Lower leg skin (tissue), 4 donors: ENCODE measurements at regions not wholly inside any gene's neighbourhood (a gene's known extent, or its start where the extent isn't known, plus 50 kb on each side); places are given as distances from the start of the nearest gene placed in this dataset.

Source experiments
- DNase-seq, 2 donors: peaks; one replicate each; pipeline ENCODE4 v3.0.0-alpha.2; 2019; ENCODE audit warnings: low spot score in 2 of 2
- H3K4me3 ChIP-seq: fragments of 200-600 bp; sonication (generic); 2 replicates; pipeline ENCODE4 v1.5.1; 2017; ENCODE audit warnings: mild to moderate bottlenecking, low read depth; ENCODE audit not compliant: poor library complexity, severe bottlenecking
- POLR2A ChIP-seq, 2 donors: fragments of 450-650 bp; IDR thresholded peaks; one replicate each; pipeline ENCODE4 v1.6.1; 2016 to 2017; ENCODE audit warnings: antibody characterized with exemption in 2 of 2, mild to moderate bottlenecking in 1 of 2, moderate library complexity in 1 of 2
- WGBS, 2 donors: methylation state at CpG; one replicate each; pipeline ENCODE4 v1.1.5; 2018; 5-methylcytosine and 5-hydroxymethylcytosine counted together
- intact Hi-C: fragments of 100-400 bp; cut with DNase I; formaldehyde crosslinking; loops from one replicate; pipeline ENCODE4 v1.15.0; 2023; ENCODE audit warnings: low total_unique reads
- TF ChIP-seq, protein P1 (sequence below), 3 donors: fragments of 450-650 bp; IDR thresholded peaks; one replicate each; pipeline ENCODE4 v1.5.1; 2016; ENCODE audit warnings: antibody characterized with exemption in 3 of 3, mild to moderate bottlenecking in 3 of 3, moderate library complexity in 2 of 3

DNA sequence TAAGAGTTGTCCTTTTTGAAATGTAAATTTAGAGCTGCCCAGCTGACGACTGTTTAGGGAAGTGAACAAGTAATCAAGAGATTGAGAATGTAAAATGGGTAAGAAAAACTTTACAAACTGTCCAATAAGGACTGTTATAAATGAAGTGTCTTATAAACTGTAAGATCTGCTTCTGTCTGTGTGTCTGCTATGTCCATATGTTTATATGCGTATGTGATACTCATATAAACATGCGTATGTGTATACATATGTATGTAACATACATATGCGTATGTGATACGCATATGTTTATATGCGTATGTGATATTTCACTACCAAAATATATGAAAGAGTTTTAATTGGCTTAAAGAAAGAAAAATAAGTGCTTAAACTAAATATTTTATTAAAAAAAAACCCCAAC is 416.0 kb upstream of the GALNTL6 start:
- intact Hi-C loops, result no loop called here
- 92 to 94% methylated on average over 6 of the region's 6 CpGs for WGBS, 2 donors
- H3K4me3 ChIP-seq, result no peak overlapping the region
- no peak for DNase-seq
- TF ChIP-seq, protein P1, sequence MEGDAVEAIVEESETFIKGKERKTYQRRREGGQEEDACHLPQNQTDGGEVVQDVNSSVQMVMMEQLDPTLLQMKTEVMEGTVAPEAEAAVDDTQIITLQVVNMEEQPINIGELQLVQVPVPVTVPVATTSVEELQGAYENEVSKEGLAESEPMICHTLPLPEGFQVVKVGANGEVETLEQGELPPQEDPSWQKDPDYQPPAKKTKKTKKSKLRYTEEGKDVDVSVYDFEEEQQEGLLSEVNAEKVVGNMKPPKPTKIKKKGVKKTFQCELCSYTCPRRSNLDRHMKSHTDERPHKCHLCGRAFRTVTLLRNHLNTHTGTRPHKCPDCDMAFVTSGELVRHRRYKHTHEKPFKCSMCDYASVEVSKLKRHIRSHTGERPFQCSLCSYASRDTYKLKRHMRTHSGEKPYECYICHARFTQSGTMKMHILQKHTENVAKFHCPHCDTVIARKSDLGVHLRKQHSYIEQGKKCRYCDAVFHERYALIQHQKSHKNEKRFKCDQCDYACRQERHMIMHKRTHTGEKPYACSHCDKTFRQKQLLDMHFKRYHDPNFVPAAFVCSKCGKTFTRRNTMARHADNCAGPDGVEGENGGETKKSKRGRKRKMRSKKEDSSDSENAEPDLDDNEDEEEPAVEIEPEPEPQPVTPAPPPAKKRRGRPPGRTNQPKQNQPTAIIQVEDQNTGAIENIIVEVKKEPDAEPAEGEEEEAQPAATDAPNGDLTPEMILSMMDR (IDR thresholded peaks at IDR 0.05), result no peak
- no peak for TF ChIP-seq POLR2A (IDR thresholded peaks at IDR 0.05)

DNA sequence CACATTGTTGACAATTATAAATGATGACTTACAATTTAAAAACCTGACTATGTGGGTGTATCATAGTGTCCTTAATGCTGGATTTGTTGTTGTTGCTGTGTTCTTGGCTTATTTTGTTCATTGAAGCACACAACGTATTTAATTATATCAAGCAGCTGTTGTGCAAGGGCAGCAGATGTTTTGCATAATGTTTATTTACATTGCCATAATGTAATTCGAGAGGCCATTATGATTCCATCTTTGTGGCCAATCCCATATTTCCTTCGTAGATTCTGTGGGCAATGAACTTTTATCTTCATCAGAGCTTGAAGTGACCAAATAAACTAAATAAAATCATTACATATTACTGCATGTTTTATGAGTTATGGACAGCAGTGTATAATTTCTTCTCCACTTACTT is 422.6 kb upstream of the GALNTL6 start:
- no peak for TF ChIP-seq POLR2A (IDR thresholded peaks at IDR 0.05)
- TF ChIP-seq, protein P1 (IDR thresholded peaks at IDR 0.05), result no peak
- no peak overlapping the region for H3K4me3 ChIP-seq
- no peak for DNase-seq
- intact Hi-C loops, result no loop called here
- WGBS, 2 donors, result 42 to 61% methylated on average over 3 of the region's 3 CpGs

DNA sequence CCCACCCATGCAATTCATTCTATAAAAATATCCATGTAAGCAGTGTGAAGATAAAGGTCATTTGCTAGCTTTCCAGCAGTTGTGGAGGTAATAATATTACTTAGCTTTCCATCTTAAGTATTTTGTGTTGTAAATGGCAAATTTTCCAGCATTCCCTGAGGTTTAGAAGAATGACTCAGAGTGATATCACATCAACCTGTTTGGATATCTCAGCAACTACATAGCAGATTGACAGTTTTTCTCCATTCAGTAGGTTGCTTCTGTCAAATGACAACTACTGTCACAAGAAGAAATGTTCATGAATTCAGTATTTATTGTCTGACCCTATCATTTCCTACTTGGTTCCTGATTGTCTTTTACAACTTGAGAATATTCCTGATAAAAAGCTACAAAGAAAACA is 434.9 kb upstream of the GALNTL6 start:
- no peak for DNase-seq
- intact Hi-C loops, result no loop called here
- no peak for TF ChIP-seq POLR2A (IDR thresholded peaks at IDR 0.05)
- TF ChIP-seq, protein P1 (IDR thresholded peaks at IDR 0.05), result no peak
- no peak overlapping the region for H3K4me3 ChIP-seq

- DNase-seq, result no peak
- intact Hi-C loops, result no loop called here
- WGBS, 2 donors, result 37 to 48% methylated on average over 1 of the region's 1 CpG
- TF ChIP-seq POLR2A (IDR thresholded peaks at IDR 0.05), result no peak
- TF ChIP-seq, protein P1 (IDR thresholded peaks at IDR 0.05), result no peak
- no peak overlapping the region for H3K4me3 ChIP-seq
These were observed 436.5 kb upstream of the GALNTL6 start for GRCh38 chr4:171376724-171377123.

DNA sequence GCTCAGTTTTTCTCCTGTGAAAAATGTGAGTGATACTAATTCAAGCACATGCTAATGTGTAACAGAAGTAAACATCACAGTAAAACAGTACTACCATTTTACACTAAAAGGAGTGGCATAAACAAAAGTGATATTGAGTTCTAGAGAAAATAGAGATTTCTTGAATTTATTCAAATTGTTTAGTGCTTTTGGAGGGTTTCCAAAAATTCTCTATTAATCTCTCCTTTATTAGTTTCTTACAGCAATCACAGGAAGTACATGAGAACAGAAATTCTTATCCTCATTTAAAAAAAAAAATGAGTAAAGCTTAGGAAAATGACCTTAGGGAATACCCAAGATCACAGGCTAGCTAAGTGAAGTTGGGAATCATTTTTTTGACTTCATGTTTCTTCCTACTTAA is 459.7 kb upstream of the GALNTL6 start:
- intact Hi-C loops, result no loop called here
- no peak overlapping the region for H3K4me3 ChIP-seq
- no peak for DNase-seq
- TF ChIP-seq POLR2A (IDR thresholded peaks at IDR 0.05), result no peak
- TF ChIP-seq, protein P1 (IDR thresholded peaks at IDR 0.05), result no peak

DNA sequence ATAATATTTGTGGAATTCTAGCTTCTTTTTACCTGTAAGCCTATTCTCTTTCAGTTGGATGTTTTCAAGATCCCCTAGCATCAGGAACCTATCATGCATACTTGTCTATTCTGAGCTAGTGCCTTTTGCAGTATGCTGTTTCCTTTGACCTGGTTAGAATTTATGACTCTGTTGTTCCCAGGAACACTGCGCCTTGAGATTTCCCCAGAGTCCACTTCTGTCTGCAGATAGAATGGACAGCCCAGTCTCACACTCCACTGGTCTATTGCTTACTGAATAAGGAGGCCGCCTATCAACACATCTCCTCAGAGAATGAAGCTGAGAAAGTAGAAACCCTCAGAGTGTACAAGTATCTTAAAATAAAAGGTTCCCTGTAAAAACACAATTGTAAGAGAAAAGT is 465.1 kb upstream of the GALNTL6 start:
- no peak for DNase-seq
- H3K4me3 ChIP-seq, result no peak overlapping the region
- intact Hi-C loops, result no loop called here
- TF ChIP-seq, protein P1 (IDR thresholded peaks at IDR 0.05), result no peak
- TF ChIP-seq POLR2A (IDR thresholded peaks at IDR 0.05), result no peak
- WGBS, 2 donors, result 77 to 83% methylated on average over 2 of the region's 2 CpGs
